ENCODE measurements at regions not wholly inside any gene's neighbourhood (a gene's known extent, or its start where the extent isn't known, plus 50 kb on each side); places are given as distances from the start of the nearest gene placed in this dataset.

- no peak overlapping the region for H3K4me3 ChIP-seq (ENCODE audit: low read depth, low read length)
- no peak for TF ChIP-seq CTCF (conservative IDR thresholded peaks at IDR 0.05; ENCODE audit: low read depth, low read length)
- DNase-seq (ENCODE audit: low read depth) = no peak
Observed at GRCh38 chr9:13952906-13953305, 361.0 kb downstream of the NFIB start.

GRCh38 chr9:13948037-13948436 is 365.9 kb downstream of the NFIB start:
- peak; percentile 58 for DNase-seq (ENCODE audit: low read depth)
- H3K4me3 ChIP-seq (ENCODE audit: low read depth, low read length) = no peak overlapping the region
- TF ChIP-seq CTCF (conservative IDR thresholded peaks at IDR 0.05; ENCODE audit: low read depth, low read length) = no peak

- H3K4me3 ChIP-seq (ENCODE audit: low read depth, low read length) = no peak overlapping the region
- no peak for DNase-seq (ENCODE audit: low read depth)
- TF ChIP-seq CTCF (conservative IDR thresholded peaks at IDR 0.05; ENCODE audit: low read depth, low read length) = no peak
Observed at GRCh38 chr9:13943176-13943575, 370.8 kb downstream of the NFIB start.

GRCh38 chr9:13942695-13943094 is 371.2 kb downstream of the NFIB start:
- no peak overlapping the region for H3K4me3 ChIP-seq (ENCODE audit: low read depth, low read length)
- TF ChIP-seq CTCF (conservative IDR thresholded peaks at IDR 0.05; ENCODE audit: low read depth, low read length) = no peak
- DNase-seq (ENCODE audit: low read depth) = peak; percentile 97

- DNase-seq (ENCODE audit: low read depth) = no peak
- TF ChIP-seq CTCF (conservative IDR thresholded peaks at IDR 0.05; ENCODE audit: low read depth, low read length) = no peak
- no peak overlapping the region for H3K4me3 ChIP-seq (ENCODE audit: low read depth, low read length)
Observed at GRCh38 chr9:13942201-13942600, 371.7 kb downstream of the NFIB start.

GRCh38 chr9:13941714-13942113 is 372.2 kb downstream of the NFIB start:
- no peak for TF ChIP-seq CTCF (conservative IDR thresholded peaks at IDR 0.05; ENCODE audit: low read depth, low read length)
- H3K4me3 ChIP-seq (ENCODE audit: low read depth, low read length) = no peak overlapping the region
- peak; percentile 74 for DNase-seq (ENCODE audit: low read depth)

- DNase-seq (ENCODE audit: low read depth) = no peak
- TF ChIP-seq CTCF (conservative IDR thresholded peaks at IDR 0.05; ENCODE audit: low read depth, low read length) = no peak
- no peak overlapping the region for H3K4me3 ChIP-seq (ENCODE audit: low read depth, low read length)
Observed at GRCh38 chr9:13939701-13940490, 374.0 kb downstream of the NFIB start.

Measured in choroid plexus epithelial cell (primary cell).